Tibial artery (tissue), 4 donors: ENCODE measurements at regions not wholly inside any gene's neighbourhood (a gene's known extent, or its start where the extent isn't known, plus 50 kb on each side); places are given as distances from the start of the nearest gene placed in this dataset.

Source experiments
- DNase-seq, 2 donors: peaks; one replicate each; pipeline ENCODE4 v3.0.0-alpha.2; 2019
- H3K27ac ChIP-seq, 2 donors: fragments of 200-600 bp; sonication (generic) in 1 of 2; 1 replicate in 1 of 2; 2 replicates in 1 of 2; pipeline ENCODE4 v1.5.1; 2018 to 2019; ENCODE audit warnings: mild to moderate bottlenecking in 1 of 2
- H3K27me3 ChIP-seq, 2 donors: fragments of 200-600 bp; sonication (generic) in 1 of 2; one replicate each; pipeline versions ENCODE4 v1.5.1 to v1.6.0; 2016 to 2019
- H3K36me3 ChIP-seq, 3 donors: fragments of 200-600 bp; sonication (generic) in 2 of 3; one replicate each; pipeline ENCODE4 v1.5.1; 2016 to 2019; ENCODE audit warnings: mild to moderate bottlenecking in 2 of 3
- H3K4me1 ChIP-seq, 4 donors: fragments of 200-600 bp; sonication (generic) in 2 of 4; 1 replicate in 3 of 4; 2 replicates in 1 of 4; pipeline ENCODE4 v1.5.1; 2016 to 2019
- H3K4me3 ChIP-seq, 2 donors: fragments of 200-600 bp; sonication (generic) in 1 of 2; 1 replicate in 1 of 2; 2 replicates in 1 of 2; pipeline ENCODE4 v1.5.1; 2018 to 2019; ENCODE audit warnings: mild to moderate bottlenecking in 2 of 2
- H3K9me3 ChIP-seq, 3 donors: fragments of 200-600 bp; sonication (generic) in 1 of 3; one replicate each; pipeline ENCODE4 v1.5.1; 2016 to 2019
- CTCF ChIP-seq, 2 experiments: fragments of 200-600 bp in 1 of 2; fragments of 450-650 bp in 1 of 2; IDR thresholded peaks; one replicate each; pipeline ENCODE4 v1.5.1; 2017 to 2019; ENCODE audit warnings: antibody characterized with exemption in 2 of 2, mild to moderate bottlenecking in 1 of 2, moderate library complexity in 1 of 2
- intact Hi-C: fragments of 100-400 bp; cut with DNase I; formaldehyde crosslinking; loops from one replicate; pipeline ENCODE4 v1.15.0; 2023; ENCODE audit warnings: low total_unique reads

- no peak for TF ChIP-seq CTCF (IDR thresholded peaks at IDR 0.05)
- Histone ChIP-seq H3K27ac (no peak overlapping the region), H3K36me3 (no peaks in the 10 kb centered on the region), H3K9me3 (no peaks in the 10 kb centered on the region), H3K4me3 (no peak overlapping the region), H3K4me1 (no peaks in the 10 kb centered on the region), H3K27me3 (no peaks in the 10 kb centered on the region)
- intact Hi-C loops: no loop called here
- DNase-seq: no peak
Observed at GRCh38 chr13:63438951-63439350, 2023.3 kb upstream of the PCDH20 start.

GRCh38 chr13:63436325-63436668 is 2020.6 kb upstream of the PCDH20 start:
- intact Hi-C loops: no loop called here
- H3K9me3 ChIP-seq: no peaks in the 10 kb centered on the region
- no peaks in the 10 kb centered on the region for H3K36me3 ChIP-seq
- no peaks in the 10 kb centered on the region for H3K27me3 ChIP-seq
- no peak overlapping the region for H3K27ac ChIP-seq
- H3K4me1 ChIP-seq: no peaks in the 10 kb centered on the region
- no peak for DNase-seq
- TF ChIP-seq CTCF (IDR thresholded peaks at IDR 0.05): no peak
- no peak overlapping the region for H3K4me3 ChIP-seq

- no peaks in the 10 kb centered on the region for H3K27me3 ChIP-seq
- intact Hi-C loops: no loop called here
- H3K36me3 ChIP-seq: no peaks in the 10 kb centered on the region
- no peak for TF ChIP-seq CTCF (IDR thresholded peaks at IDR 0.05)
- H3K4me1 ChIP-seq: no peaks in the 10 kb centered on the region
- no peaks in the 10 kb centered on the region for H3K9me3 ChIP-seq
- H3K27ac ChIP-seq: no peak overlapping the region
- H3K4me3 ChIP-seq: no peak overlapping the region
- no peak for DNase-seq
Observed at GRCh38 chr13:63435667-63436324, 2020.1 kb upstream of the PCDH20 start.

- intact Hi-C loops: no loop called here
- Histone ChIP-seq H3K4me1 (no peaks in the 10 kb centered on the region), H3K4me3 (no peak overlapping the region), H3K36me3 (no peaks in the 10 kb centered on the region), H3K9me3 (no peaks in the 10 kb centered on the region), H3K27me3 (no peaks in the 10 kb centered on the region), H3K27ac (no peak overlapping the region)
- DNase-seq: no peak
- no peak for TF ChIP-seq CTCF (IDR thresholded peaks at IDR 0.05)
Observed at GRCh38 chr13:63433546-63434150, 2018.0 kb upstream of the PCDH20 start.

- no peak overlapping the region for H3K4me3 ChIP-seq
- H3K9me3 ChIP-seq: no peaks in the 10 kb centered on the region
- no peak for TF ChIP-seq CTCF (IDR thresholded peaks at IDR 0.05)
- H3K27me3 ChIP-seq: no peaks in the 10 kb centered on the region
- H3K27ac ChIP-seq: no peak overlapping the region
- H3K36me3 ChIP-seq: no peaks in the 10 kb centered on the region
- DNase-seq: no peak
- intact Hi-C loops: no loop called here
- H3K4me1 ChIP-seq: no peaks in the 10 kb centered on the region
Observed at GRCh38 chr13:63427170-63427569, 2011.5 kb upstream of the PCDH20 start.
